GDM1 (cell line): ENCODE measurements at regions not wholly inside any gene's neighbourhood (a gene's known extent, or its start where the extent isn't known, plus 50 kb on each side); places are given as distances from the start of the nearest gene placed in this dataset.

Experiments used
- DNase-seq: peaks from one replicate; lab custom pipeline; 2025; lab: John Stamatoyannopoulos, UW

DNA sequence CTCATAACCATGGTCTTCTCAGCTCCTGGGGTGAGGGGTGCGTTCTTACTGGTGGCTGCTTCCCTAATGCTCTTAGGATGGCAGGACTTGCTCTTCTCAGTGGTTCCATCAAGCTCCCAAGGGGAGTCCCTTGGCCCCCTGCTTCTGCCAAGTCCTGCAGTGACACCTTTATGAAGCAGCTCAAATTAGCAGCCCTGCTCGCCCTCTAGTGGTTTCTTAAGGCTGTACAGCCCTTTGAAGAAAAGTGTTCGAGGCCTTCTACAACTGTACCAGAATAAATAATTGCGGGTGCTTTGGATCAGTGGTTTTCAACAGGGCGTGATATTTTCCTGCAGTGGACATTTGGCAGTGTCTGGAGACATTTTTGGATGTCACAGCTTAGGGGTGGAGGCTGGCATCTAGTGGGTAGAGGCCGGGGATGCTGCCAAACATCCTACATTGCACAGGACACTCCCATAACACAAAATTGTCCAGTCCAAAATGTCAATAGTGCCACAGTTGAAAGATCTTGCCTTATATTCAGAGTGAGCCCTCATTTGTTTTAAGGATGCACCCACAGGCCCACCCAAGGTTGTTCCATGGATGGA is 204.7 kb upstream of the S100G start:
- no peak for DNase-seq

- DNase-seq, result no peak
Observed at GRCh38 chrX:16451334-16451733, 198.6 kb upstream of the S100G start.

- no peak for DNase-seq
Observed at GRCh38 chrX:16454926-16455325, 195.0 kb upstream of the S100G start.

DNA sequence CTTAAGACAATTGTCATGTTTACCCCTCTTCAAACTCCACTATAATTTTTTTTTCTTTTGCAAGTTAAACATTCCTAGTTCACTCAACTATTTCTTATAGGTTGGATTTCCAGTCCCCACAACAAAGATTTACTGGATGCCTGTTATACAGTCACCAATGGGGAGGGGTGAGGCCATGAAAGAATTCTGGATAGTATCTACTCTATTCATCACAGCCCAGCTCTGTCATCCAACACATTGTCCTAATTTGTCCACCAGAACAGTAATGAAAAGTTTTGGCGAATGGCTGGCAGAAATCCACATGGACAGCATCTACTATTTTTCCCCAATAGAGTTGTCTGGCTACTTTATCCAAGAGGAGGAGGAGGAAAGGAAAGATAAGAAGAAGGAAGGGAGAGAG is 192.7 kb upstream of the S100G start:
- no peak for DNase-seq

- DNase-seq, result no peak
Observed at GRCh38 chrX:16458208-16458607, 191.8 kb upstream of the S100G start.

DNA sequence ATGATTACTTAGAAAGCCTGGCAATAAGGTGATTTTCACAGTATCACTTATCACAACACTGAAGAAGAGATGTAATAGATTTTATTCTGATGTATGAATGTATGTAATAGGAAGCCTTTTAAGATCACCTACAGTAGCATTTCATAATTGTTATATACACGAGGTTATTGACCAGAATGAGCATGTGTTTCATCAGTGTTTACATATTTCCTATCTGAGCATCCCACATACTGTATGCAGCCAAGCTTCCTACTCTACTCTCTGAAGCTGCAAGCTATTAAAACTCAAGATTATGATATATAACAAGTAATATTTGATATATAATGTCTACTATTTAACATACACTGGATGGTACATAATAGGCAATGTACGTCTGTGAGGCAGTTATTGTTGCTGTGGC is 190.9 kb upstream of the S100G start:
- no peak for DNase-seq

DNA sequence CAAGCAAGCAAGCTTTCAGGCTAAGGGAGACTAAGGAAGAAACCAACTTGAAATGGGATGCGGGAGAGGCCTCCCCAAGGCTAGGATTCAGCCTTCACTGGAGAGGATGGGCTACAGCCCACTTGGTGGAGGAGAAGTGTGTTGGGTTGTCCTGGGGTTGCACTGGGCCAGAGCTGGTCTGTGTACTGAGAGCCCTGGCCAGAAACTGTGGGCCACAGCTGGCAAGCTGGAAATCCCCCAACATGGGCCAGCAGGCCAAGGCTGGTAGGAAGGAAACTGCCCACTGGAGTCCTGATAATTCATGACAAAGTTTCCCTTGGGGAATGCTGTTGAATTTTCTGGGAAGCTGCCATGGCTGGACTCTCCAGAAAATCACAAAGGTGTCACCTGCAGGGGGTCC is 188.0 kb upstream of the S100G start:
- no peak for DNase-seq

DNA sequence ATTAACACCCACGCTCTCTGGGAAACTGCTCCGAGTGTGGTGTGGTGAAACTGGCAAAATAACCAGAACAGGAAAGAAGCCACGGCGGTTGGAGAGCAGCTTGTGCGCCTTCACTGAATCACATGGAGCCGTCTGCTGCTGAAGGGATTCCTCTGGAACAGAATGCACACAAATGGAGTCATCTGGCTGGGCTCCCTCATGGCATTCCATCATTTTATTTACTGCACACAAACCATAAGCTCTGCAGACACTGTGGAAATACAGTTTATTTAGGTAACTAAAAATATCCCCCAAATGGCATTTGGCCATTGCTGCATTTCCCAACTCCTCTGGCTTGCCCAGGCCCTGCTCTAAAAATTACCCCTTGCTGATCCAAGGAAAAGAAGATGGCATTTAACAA is 187.0 kb upstream of the S100G start:
- DNase-seq, result no peak

- no peak for DNase-seq
Observed at GRCh38 chrX:16464369-16464768, 185.6 kb upstream of the S100G start.

GRCh38 chrX:16465081-16465876 is 184.7 kb upstream of the S100G start:
- no peak for DNase-seq

GRCh38 chrX:16466640-16467432 is 183.1 kb upstream of the S100G start:
- no peak for DNase-seq

- DNase-seq, result no peak
Observed at GRCh38 chrX:16469870-16470269, 180.1 kb upstream of the S100G start.

DNA sequence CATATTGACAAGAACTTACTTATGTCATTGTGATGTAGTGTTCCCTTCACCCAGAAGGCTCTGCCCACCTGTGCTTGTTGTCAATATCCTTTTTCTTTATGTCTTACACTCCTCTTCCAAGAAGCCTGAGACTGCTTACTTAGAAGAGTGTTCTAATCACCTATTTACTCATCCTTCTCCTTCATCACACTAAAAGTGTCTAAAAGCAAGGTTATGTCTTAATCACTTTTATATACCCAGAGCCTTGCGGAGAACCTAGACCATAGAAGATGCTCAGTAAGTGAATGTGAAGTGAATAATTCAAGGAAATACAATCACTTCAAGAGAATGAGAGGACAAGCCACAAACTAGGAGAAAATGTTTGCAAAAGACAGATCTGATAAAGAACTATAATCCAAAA is 177.6 kb upstream of the S100G start:
- no peak for DNase-seq

DNA sequence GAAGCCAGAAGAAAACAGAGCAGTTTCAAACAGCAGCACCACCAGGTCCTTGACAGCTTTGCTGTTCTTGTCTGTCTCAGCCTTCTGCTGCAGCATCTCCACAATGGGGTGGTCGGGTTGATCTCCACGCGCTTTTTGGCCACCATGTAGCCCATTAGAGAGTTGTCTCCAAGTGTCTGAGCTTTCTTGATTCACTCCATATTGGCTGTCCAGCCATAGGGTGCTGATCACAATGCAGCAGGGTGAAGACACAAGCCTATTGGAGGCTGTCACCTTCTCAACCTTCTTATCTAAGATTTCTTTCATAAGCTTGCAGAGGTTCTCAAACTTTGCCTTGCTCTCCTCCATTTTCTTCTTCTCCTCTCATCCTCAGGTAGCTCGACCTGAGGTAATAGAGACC is 175.4 kb upstream of the S100G start:
- no peak for DNase-seq

GRCh38 chrX:16476009-16476408 is 173.9 kb upstream of the S100G start:
- no peak for DNase-seq

DNA sequence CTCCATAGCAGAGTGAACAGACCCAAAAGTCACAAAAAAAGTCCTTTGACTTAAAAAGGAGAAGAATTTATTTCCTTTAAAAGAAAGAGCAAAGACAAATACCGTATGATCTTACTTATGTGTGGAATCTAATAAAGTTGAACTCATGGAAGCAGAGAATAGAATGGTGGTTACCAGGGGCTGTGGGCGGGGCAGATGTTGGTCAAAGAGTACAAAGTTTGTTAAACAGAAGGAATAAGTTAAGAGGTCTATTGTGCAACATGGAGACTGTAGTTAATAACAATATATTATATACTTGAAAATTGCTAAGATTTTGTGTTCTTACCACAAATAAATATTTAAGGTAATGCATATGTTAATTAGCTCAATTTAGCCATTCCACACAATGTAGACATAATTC is 173.3 kb upstream of the S100G start:
- DNase-seq, result no peak

GRCh38 chrX:16479206-16479869 is 170.6 kb upstream of the S100G start:
- no peak for DNase-seq

- no peak for DNase-seq
Observed at GRCh38 chrX:16480049-16480448, 169.9 kb upstream of the S100G start.

GRCh38 chrX:16484338-16484737 is 165.6 kb upstream of the S100G start:
- no peak for DNase-seq

DNA sequence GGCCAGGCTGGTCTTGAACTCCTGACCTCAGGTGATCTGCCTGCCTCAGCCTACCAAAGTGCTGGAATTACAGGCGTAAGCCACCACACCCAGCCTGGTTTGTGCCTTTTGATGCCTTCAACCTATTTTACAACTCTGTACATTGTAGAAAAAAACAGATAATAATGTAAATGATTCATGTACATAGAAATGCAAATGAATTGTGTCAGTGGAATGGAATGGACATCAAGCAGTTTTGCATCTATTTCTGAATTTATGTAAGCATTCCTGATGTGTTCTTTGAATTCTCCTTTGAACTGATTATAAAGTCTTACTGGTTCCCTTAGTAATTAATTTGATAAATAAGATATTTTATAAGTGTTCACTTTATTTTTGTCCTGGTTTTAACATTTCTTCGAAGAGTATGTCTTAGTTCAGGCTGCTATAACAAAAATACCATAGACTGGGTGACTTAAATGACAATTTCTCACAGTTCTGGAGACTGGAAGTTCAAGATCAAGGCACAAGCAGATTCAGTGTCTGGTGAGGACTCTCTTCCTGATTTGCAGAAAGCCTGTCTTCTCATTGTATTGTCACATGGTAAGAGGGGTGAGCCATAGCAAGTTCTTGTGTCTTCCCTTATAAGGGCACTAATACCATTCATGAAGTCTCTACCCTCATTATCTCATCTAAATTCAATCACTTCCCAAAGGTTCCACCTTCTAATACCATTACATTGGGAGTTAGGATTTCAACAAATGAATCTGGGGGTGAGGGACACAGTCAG is 162.2 kb upstream of the S100G start:
- no peak for DNase-seq

DNA sequence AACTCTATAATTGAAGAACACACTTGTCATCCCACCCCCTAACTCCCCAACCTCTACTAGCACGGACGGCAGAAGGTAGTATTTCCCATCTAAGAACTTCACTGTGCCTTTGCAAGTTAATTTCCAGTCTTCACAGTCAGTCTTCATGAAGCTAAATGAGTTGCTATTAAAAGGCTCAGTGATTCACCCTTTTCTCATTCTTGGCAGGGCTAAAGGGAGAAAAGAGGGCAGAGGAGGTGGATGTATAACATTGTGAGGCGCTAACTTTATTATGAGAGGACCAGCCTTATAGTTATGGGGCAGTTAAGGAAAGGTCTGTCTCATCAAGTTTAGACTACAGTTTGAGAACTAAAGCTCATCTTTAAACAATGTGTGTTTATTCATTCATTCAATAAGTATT is 161.0 kb upstream of the S100G start:
- DNase-seq, result no peak

DNA sequence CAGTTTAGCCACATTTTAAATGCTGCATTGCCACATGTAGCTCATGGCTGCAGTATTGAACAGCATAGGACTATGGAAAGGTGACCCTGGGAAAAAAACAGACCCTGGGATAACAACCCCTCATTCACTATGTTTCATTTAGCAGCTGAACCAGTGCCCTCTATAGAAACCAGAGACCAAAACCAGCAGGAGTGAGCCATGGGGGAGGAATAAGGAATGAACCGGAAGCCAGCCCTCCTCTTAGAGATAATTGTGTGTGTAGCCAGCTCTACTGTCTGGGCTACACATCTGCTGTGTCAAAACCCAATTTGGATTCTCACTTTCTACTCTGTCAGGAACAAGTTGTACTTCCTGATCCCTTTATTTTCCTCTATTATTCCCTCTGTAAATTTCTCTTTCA is 158.5 kb upstream of the S100G start:
- DNase-seq, result no peak
